ENCODE measurements at regions not wholly inside any gene's neighbourhood (a gene's known extent, or its start where the extent isn't known, plus 50 kb on each side); places are given as distances from the start of the nearest gene placed in this dataset.
"Not testable (repeated sequence)": the region's sequence is repeated elsewhere in the genome, so short reads cannot be mapped to it uniquely, and the experiment has no call there.

- DNase-seq: no peak
- Histone ChIP-seq H3K4me1 (no peaks in the 10 kb centered on the region), H3K36me3 (ENCODE audit: low read depth, missing control alignments) (no peaks in the 10 kb centered on the region), H3K27me3 (no peaks in the 10 kb centered on the region), H3K27ac (no peak overlapping the region), H3K9me3 (no peaks in the 10 kb centered on the region), H3K4me3 (no peak overlapping the region)
- WGBS, 2 donors: 85% methylated on average over 5 of the region's 5 CpGs
- TF ChIP-seq CTCF (IDR thresholded peaks at IDR 0.05): no peak
- no peak for TF ChIP-seq POLR2A (IDR thresholded peaks at IDR 0.05)
- intact Hi-C loops (cut with DNase I; ENCODE audit: low total_unique reads): no loop called here
Measured at GRCh38 chr1:116292929-116293725, 79.9 kb upstream of the ATP1A1 start.

- intact Hi-C loops (cut with DNase I; ENCODE audit: low total_unique reads): no loop called here
- Histone ChIP-seq H3K4me1 (no peaks in the 10 kb centered on the region), H3K4me3 (peak overlapping the region in 1 of 2 donors; percentile 1), H3K27ac (no peak overlapping the region), H3K36me3 (ENCODE audit: low read depth, missing control alignments) (no peaks in the 10 kb centered on the region), H3K27me3 (no peaks in the 10 kb centered on the region), H3K9me3 (no peaks in the 10 kb centered on the region)
- DNase-seq: peak; percentile 60
- WGBS, 2 donors: 79 to 89% methylated on average over 11 to 18 of the region's 18 CpGs
- TF ChIP-seq CTCF (IDR thresholded peaks at IDR 0.05) (no peak), POLR2A (IDR thresholded peaks at IDR 0.05) (no peak)
Measured at GRCh38 chr1:116297495-116298212, 75.4 kb upstream of the ATP1A1 start.

GRCh38 chr1:116298213-116298579, 74.8 kb upstream of the ATP1A1 start:
- H3K4me3 ChIP-seq; intact Hi-C loops (cut with DNase I; ENCODE audit: low total_unique reads); H3K4me1 ChIP-seq; DNase-seq; H3K36me3 ChIP-seq (ENCODE audit: low read depth, missing control alignments); H3K27ac ChIP-seq; H3K27me3 ChIP-seq; H3K9me3 ChIP-seq: not testable (repeated sequence)
- 70 to 87% methylated on average over 2 to 15 of the region's 15 CpGs for WGBS, 2 donors

- H3K27me3 ChIP-seq: no peaks in the 10 kb centered on the region
- DNase-seq: no peak
- no peaks in the 10 kb centered on the region for H3K9me3 ChIP-seq
- WGBS, 2 donors: 81 to 85% methylated on average over 4 of the region's 4 CpGs
- TF ChIP-seq POLR2A (IDR thresholded peaks at IDR 0.05): no peak
- no peak for TF ChIP-seq CTCF (IDR thresholded peaks at IDR 0.05)
- H3K4me3 ChIP-seq: no peak overlapping the region
- H3K4me1 ChIP-seq: no peaks in the 10 kb centered on the region
- H3K27ac ChIP-seq: no peak overlapping the region
- H3K36me3 ChIP-seq (ENCODE audit: low read depth, missing control alignments): no peaks in the 10 kb centered on the region
- intact Hi-C loops (cut with DNase I; ENCODE audit: low total_unique reads): no loop called here
Measured at GRCh38 chr1:116298746-116299145, 74.3 kb upstream of the ATP1A1 start.

- Histone ChIP-seq H3K36me3 (ENCODE audit: low read depth, missing control alignments) (no peaks in the 10 kb centered on the region), H3K27me3 (no peaks in the 10 kb centered on the region), H3K4me1 (no peaks in the 10 kb centered on the region), H3K27ac (no peak overlapping the region), H3K4me3 (no peak overlapping the region), H3K9me3 (no peaks in the 10 kb centered on the region)
- DNase-seq: no peak
- intact Hi-C loops (cut with DNase I; ENCODE audit: low total_unique reads): no loop called here
- TF ChIP-seq POLR2A (IDR thresholded peaks at IDR 0.05) (no peak), CTCF (IDR thresholded peaks at IDR 0.05) (no peak)
- 55 to 70% methylated on average over 1 of the region's 1 CpG for WGBS, 2 donors
Measured at GRCh38 chr1:116299248-116299647, 73.8 kb upstream of the ATP1A1 start.

Measured in testis (tissue), 2 donors.